Activated CD8-positive, alpha-beta memory T cell treated with anti-CD3 and anti-CD28 coated beads, Interleukin-2, amount 50 U/mL, for 24 hours (primary cell): ENCODE measurements at regions not wholly inside any gene's neighbourhood (a gene's known extent, or its start where the extent isn't known, plus 50 kb on each side); places are given as distances from the start of the nearest gene placed in this dataset.
"Not testable (repeated sequence)": the region's sequence is repeated elsewhere in the genome, so short reads cannot be mapped to it uniquely, and the experiment has no call there.

ENCODE experiments used
- DNase-seq: peaks from one replicate; pipeline ENCODE4 v3.0.0-alpha.2; 2020; ENCODE audit errors: extremely low read depth

- DNase-seq: no peak
Measured at GRCh38 chr19:30682999-30683536, 310.9 kb downstream of the ZNF536 start.

- DNase-seq: no peak
Measured at GRCh38 chr19:30682146-30682998, 310.2 kb downstream of the ZNF536 start.

- no peak for DNase-seq
Measured at GRCh38 chr19:30681162-30682100, 309.2 kb downstream of the ZNF536 start.

- not testable (repeated sequence) for DNase-seq
Measured at GRCh38 chr19:30680399-30680798, 308.2 kb downstream of the ZNF536 start.

- no peak for DNase-seq
Measured at GRCh38 chr19:30679789-30680188, 307.6 kb downstream of the ZNF536 start.

- no peak for DNase-seq
Measured at GRCh38 chr19:30679153-30679702, 307.0 kb downstream of the ZNF536 start.

GRCh38 chr19:30678168-30678567 lies 306.0 kb downstream of the ZNF536 start:
- no peak for DNase-seq

- DNase-seq: no peak
Measured at GRCh38 chr19:30677702-30678101, 305.5 kb downstream of the ZNF536 start.

- DNase-seq: no peak
Measured at GRCh38 chr19:30676990-30677679, 305.0 kb downstream of the ZNF536 start.

- no peak for DNase-seq
Measured at GRCh38 chr19:30675086-30675485, 302.9 kb downstream of the ZNF536 start.

GRCh38 chr19:30674656-30675055 lies 302.5 kb downstream of the ZNF536 start:
- DNase-seq: no peak

GRCh38 chr19:30673336-30673735 lies 301.2 kb downstream of the ZNF536 start:
- DNase-seq: no peak

- no peak for DNase-seq
Measured at GRCh38 chr19:30672926-30673325, 300.7 kb downstream of the ZNF536 start.

- DNase-seq: no peak
Measured at GRCh38 chr19:30671622-30672051, 299.5 kb downstream of the ZNF536 start.

GRCh38 chr19:30671367-30671619 lies 299.1 kb downstream of the ZNF536 start:
- no peak for DNase-seq

GRCh38 chr19:30670562-30671366 lies 298.6 kb downstream of the ZNF536 start:
- DNase-seq: no peak

- no peak for DNase-seq
Measured at GRCh38 chr19:30670011-30670329, 297.8 kb downstream of the ZNF536 start.

- DNase-seq: no peak
Measured at GRCh38 chr19:30669329-30670010, 297.3 kb downstream of the ZNF536 start.

- DNase-seq: no peak
Measured at GRCh38 chr19:30668521-30669155, 296.5 kb downstream of the ZNF536 start.

- DNase-seq: no peak
Measured at GRCh38 chr19:30667746-30668145, 295.6 kb downstream of the ZNF536 start.
